MM.1S (cell line): ENCODE measurements at regions not wholly inside any gene's neighbourhood (a gene's known extent, or its start where the extent isn't known, plus 50 kb on each side); places are given as distances from the start of the nearest gene placed in this dataset.

ENCODE experiments used
- DNase-seq: peaks from one replicate; pipeline ENCODE4 v3.0.0-alpha.2; 2015
- H2AFZ ChIP-seq: fragments of 300-600 bp; sonication (generic); 2 replicates; pipeline ENCODE4 v1.6.0; 2016; ENCODE audit warnings: antibody characterized with exemption, low read length
- H3F3A ChIP-seq: fragments of 300-600 bp; sonication (generic); 2 replicates; pipeline ENCODE4 v1.6.1; 2016; ENCODE audit warnings: mild to moderate bottlenecking, antibody characterized with exemption, low read length, moderate library complexity, mixed read lengths; ENCODE audit not compliant: insufficient read depth
- H3K27ac ChIP-seq: fragments of 300-600 bp; sonication (generic); 2 replicates; pipeline ENCODE4 v1.5.1; 2016; ENCODE audit warnings: mild to moderate bottlenecking, low read length
- H3K27me3 ChIP-seq: fragments of 300-600 bp; sonication (generic); replicated peaks from 2 replicates; pipeline ENCODE4 v1.6.0; 2016; ENCODE audit warnings: low read length; ENCODE audit not compliant: insufficient read depth
- H3K36me3 ChIP-seq: fragments of 300-600 bp; sonication (generic); replicated peaks from 2 replicates; pipeline ENCODE4 v1.6.1; 2016; ENCODE audit warnings: mild to moderate bottlenecking, low read length, mixed read lengths; ENCODE audit not compliant: insufficient read depth
- H3K4me1 ChIP-seq: fragments of 300-600 bp; sonication (generic); 2 replicates; pipeline ENCODE4 v1.6.1; 2016; ENCODE audit warnings: low read length, mixed read lengths
- H3K4me2 ChIP-seq: fragments of 300-600 bp; sonication (generic); 2 replicates; pipeline ENCODE4 v1.6.0; 2016; ENCODE audit warnings: low read depth, low read length
- H3K4me3 ChIP-seq: fragments of 300-600 bp; sonication (generic); 2 replicates; pipeline ENCODE4 v1.5.1; 2016; ENCODE audit warnings: low read length, mixed read lengths
- H3K79me2 ChIP-seq: fragments of 300-600 bp; sonication (generic); 2 replicates; pipeline ENCODE4 v1.6.1; 2016; ENCODE audit warnings: mixed run types, low read length, mixed read lengths
- H3K9ac ChIP-seq: fragments of 300-600 bp; sonication (generic); 2 replicates; pipeline ENCODE4 v1.6.1; 2016; ENCODE audit warnings: low read length, mixed read lengths
- H3K9me2 ChIP-seq: fragments of 300-600 bp; sonication (generic); replicated peaks from 2 replicates; pipeline ENCODE4 v1.6.1; 2016; ENCODE audit warnings: mild to moderate bottlenecking, low read length, mixed read lengths; ENCODE audit not compliant: insufficient read depth
- H3K9me3 ChIP-seq: fragments of 300-600 bp; sonication (generic); replicated peaks from 2 replicates; pipeline ENCODE4 v1.6.1; 2016; ENCODE audit warnings: mild to moderate bottlenecking, low read length, mixed read lengths; ENCODE audit not compliant: insufficient read depth
- H4K20me1 ChIP-seq: fragments of 300-600 bp; sonication (generic); 2 replicates; pipeline ENCODE4 v1.6.1; 2016; ENCODE audit warnings: mild to moderate bottlenecking, low read length, moderate library complexity, mixed read lengths; ENCODE audit not compliant: insufficient read depth
- CTCF ChIP-seq: fragments of 300-600 bp; sonication (generic); IDR thresholded peaks from 2 replicates; pipeline ENCODE4 v1.5.1; 2016; ENCODE audit warnings: antibody characterized with exemption, low read length, mixed read lengths
- EZH2 ChIP-seq: fragments of 300-600 bp; sonication (generic); optimal IDR thresholded peaks from 2 replicates; pipeline ENCODE3; 2017; ENCODE audit warnings: low read depth, mild to moderate bottlenecking, antibody characterized with exemption, low read length, mixed read lengths
- EZH2phosphoT487 ChIP-seq: fragments of 300-600 bp; sonication (generic); IDR thresholded peaks from 2 replicates; pipeline ENCODE4 v1.6.1; 2018; ENCODE audit warnings: antibody characterized with exemption, low read length

- Histone ChIP-seq H3K36me3 (no peaks in the 10 kb centered on the region), H4K20me1 (no peaks in the 10 kb centered on the region), H3K9me2 (no peaks in the 10 kb centered on the region)
These were observed 1432.1 kb upstream of the CDH2 start for GRCh38 chr18:29608982-29609381.

GRCh38 chr18:29605365-29605764 is 1428.4 kb upstream of the CDH2 start:
- Histone ChIP-seq H2AFZ (no peak overlapping the region), H3K4me2 (no peak overlapping the region), H3F3A (no peaks in the 10 kb centered on the region), H3K79me2 (no peaks in the 10 kb centered on the region), H3K9ac (no peak overlapping the region), H3K9me3 (no peaks in the 10 kb centered on the region), H3K27me3 (no peaks in the 10 kb centered on the region), H3K27ac (no peak overlapping the region), H3K36me3 (no peaks in the 10 kb centered on the region), H3K4me1 (no peaks in the 10 kb centered on the region), H3K9me2 (no peaks in the 10 kb centered on the region), H4K20me1 (no peaks in the 10 kb centered on the region), H3K4me3 (no peak overlapping the region)
- no peak for DNase-seq
- TF ChIP-seq CTCF (no peak), EZH2phosphoT487 (no peak), EZH2 (no peak)

More at GRCh38 chr18:29608982-29609381, 1432.1 kb upstream of the CDH2 start:
- Histone ChIP-seq H3K9ac (no peak overlapping the region), H3K4me2 (no peak overlapping the region), H3K4me3 (no peak overlapping the region), H3F3A (no peaks in the 10 kb centered on the region), H3K27me3 (no peaks in the 10 kb centered on the region), H3K27ac (no peak overlapping the region), H3K4me1 (no peaks in the 10 kb centered on the region), H2AFZ (no peak overlapping the region), H3K79me2 (no peaks in the 10 kb centered on the region), H3K9me3 (no peaks in the 10 kb centered on the region)
- no peak for TF ChIP-seq CTCF
- TF ChIP-seq EZH2, result no peak
- TF ChIP-seq EZH2phosphoT487, result no peak
- DNase-seq, result no peak

GRCh38 chr18:29596959-29597358 is 1420.0 kb upstream of the CDH2 start:
- Histone ChIP-seq H3K9me3 (no peaks in the 10 kb centered on the region), H3K4me3 (no peak overlapping the region), H4K20me1 (no peaks in the 10 kb centered on the region), H3K27me3 (no peaks in the 10 kb centered on the region), H3K9me2 (no peaks in the 10 kb centered on the region), H3K79me2 (no peaks in the 10 kb centered on the region), H3K36me3 (no peaks in the 10 kb centered on the region), H3F3A (no peaks in the 10 kb centered on the region), H2AFZ (no peak overlapping the region), H3K9ac (no peak overlapping the region), H3K27ac (no peak overlapping the region), H3K4me1 (no peaks in the 10 kb centered on the region), H3K4me2 (no peak overlapping the region)
- TF ChIP-seq EZH2phosphoT487, result no peak
- TF ChIP-seq CTCF, result no peak
- no peak for TF ChIP-seq EZH2
- DNase-seq, result no peak
